Chondrocyte (in vitro differentiated cells): ENCODE measurements at regions not wholly inside any gene's neighbourhood (a gene's known extent, or its start where the extent isn't known, plus 50 kb on each side); places are given as distances from the start of the nearest gene placed in this dataset.

Experiments
- DNase-seq: peaks from one replicate; pipeline ENCODE4 v3.0.0; 2021; ENCODE audit warnings: mixed read lengths, low spot score
- H3K27ac Mint-ChIP-seq: one replicate; pipeline ENCODE4 v1.8.0; 2021; ENCODE audit warnings: mild to moderate bottlenecking, moderate library complexity, mixed read lengths; ENCODE audit not compliant: unreplicated experiment
- H3K27me3 Mint-ChIP-seq: 2 replicates; pipeline ENCODE4 v1.8.0; 2021; ENCODE audit warnings: low read depth, mixed read lengths
- H3K36me3 Mint-ChIP-seq: 2 replicates; pipeline ENCODE4 v1.8.0; 2021; ENCODE audit warnings: low read depth, mixed read lengths
- H3K4me1 Mint-ChIP-seq: 2 replicates; pipeline ENCODE4 v1.8.0; 2021; ENCODE audit warnings: low read depth, mild to moderate bottlenecking, mixed read lengths
- H3K4me3 Mint-ChIP-seq: one replicate; pipeline ENCODE4 v1.8.0; 2021; ENCODE audit warnings: mild to moderate bottlenecking, moderate library complexity, mixed read lengths; ENCODE audit not compliant: unreplicated experiment
- H3K9me3 Mint-ChIP-seq: 2 replicates; pipeline ENCODE4 v1.8.0; 2021; ENCODE audit warnings: low read depth, mixed read lengths
- TF ChIP-seq, protein P1 (sequence below): fragments of 200-600 bp; sonication (generic); IDR thresholded peaks from 2 replicates; pipeline ENCODE4 v1.5.0; 2021; ENCODE audit warnings: antibody characterized with exemption, mild to moderate bottlenecking, moderate library complexity

GRCh38 chr2:49598231-49598630 is 443.9 kb upstream of the FSHR start:
- Mint-ChIP-seq H3K9me3 (peaks cover 8% of the 10 kb centered on the region), H3K4me3 (no peak overlapping the region), H3K27ac (no peak overlapping the region), H3K36me3 (no peaks in the 10 kb centered on the region), H3K4me1 (no peaks in the 10 kb centered on the region), H3K27me3 (no peaks in the 10 kb centered on the region)
- no peak for DNase-seq
- TF ChIP-seq, protein P1, sequence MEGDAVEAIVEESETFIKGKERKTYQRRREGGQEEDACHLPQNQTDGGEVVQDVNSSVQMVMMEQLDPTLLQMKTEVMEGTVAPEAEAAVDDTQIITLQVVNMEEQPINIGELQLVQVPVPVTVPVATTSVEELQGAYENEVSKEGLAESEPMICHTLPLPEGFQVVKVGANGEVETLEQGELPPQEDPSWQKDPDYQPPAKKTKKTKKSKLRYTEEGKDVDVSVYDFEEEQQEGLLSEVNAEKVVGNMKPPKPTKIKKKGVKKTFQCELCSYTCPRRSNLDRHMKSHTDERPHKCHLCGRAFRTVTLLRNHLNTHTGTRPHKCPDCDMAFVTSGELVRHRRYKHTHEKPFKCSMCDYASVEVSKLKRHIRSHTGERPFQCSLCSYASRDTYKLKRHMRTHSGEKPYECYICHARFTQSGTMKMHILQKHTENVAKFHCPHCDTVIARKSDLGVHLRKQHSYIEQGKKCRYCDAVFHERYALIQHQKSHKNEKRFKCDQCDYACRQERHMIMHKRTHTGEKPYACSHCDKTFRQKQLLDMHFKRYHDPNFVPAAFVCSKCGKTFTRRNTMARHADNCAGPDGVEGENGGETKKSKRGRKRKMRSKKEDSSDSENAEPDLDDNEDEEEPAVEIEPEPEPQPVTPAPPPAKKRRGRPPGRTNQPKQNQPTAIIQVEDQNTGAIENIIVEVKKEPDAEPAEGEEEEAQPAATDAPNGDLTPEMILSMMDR = no peak

GRCh38 chr2:49585921-49586320 is 431.6 kb upstream of the FSHR start:
- Mint-ChIP-seq H3K4me1 (no peaks in the 10 kb centered on the region), H3K4me3 (no peak overlapping the region), H3K9me3 (no peaks in the 10 kb centered on the region), H3K27me3 (peaks cover 4% of the 10 kb centered on the region), H3K36me3 (no peaks in the 10 kb centered on the region), H3K27ac (no peak overlapping the region)
- DNase-seq = no peak
- TF ChIP-seq, protein P1 = no peak

DNA sequence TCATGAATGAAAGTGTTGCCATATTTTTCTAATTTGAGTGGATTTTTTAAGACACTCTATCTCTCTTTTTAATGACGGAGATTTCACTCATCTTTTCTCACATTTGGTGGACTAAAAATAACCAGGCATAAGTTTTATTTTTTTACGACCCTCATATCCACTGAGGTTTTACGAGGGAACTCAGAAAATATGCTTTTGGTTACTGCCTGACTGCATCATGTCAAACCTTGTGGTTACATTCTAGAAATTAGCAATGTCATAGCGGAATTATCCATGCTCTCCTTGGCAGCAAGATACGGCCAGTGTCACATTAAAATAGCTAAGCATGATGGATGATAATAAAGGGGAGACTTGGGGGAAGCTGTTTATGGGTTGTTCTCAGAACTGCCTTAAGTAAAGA is 428.6 kb upstream of the FSHR start:
- DNase-seq = no peak
- no peak overlapping the region for H3K4me3 Mint-ChIP-seq
- H3K4me1 Mint-ChIP-seq = no peaks in the 10 kb centered on the region
- H3K9me3 Mint-ChIP-seq = no peaks in the 10 kb centered on the region
- no peak overlapping the region for H3K27ac Mint-ChIP-seq
- H3K27me3 Mint-ChIP-seq = peaks cover 2% of the 10 kb centered on the region
- TF ChIP-seq, protein P1 = no peak
- no peaks in the 10 kb centered on the region for H3K36me3 Mint-ChIP-seq

- H3K27ac Mint-ChIP-seq = no peak overlapping the region
- no peaks in the 10 kb centered on the region for H3K36me3 Mint-ChIP-seq
Observed at GRCh38 chr2:49577041-49577440, 422.7 kb upstream of the FSHR start.

DNA sequence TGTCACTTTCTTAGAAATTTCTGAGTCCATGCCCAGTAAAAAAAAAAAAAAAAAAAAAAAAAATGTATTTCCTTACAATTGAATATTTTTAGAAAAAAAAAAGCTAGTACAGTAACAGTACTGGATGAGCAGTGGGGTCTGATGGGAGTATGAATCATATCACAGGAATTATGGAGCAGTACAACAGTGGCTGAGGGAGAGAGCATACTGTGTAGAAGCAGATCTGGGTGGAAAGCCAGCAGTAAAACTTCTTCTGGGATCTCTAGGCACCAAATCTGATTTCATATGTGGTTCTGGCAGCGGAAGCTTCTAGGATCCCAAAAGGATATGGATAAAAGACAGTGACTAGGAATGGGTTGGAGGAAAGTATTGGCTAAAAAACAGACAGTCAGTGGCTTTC is 414.9 kb upstream of the FSHR start:
- no peaks in the 10 kb centered on the region for H3K27me3 Mint-ChIP-seq
- H3K4me3 Mint-ChIP-seq = no peak overlapping the region
- TF ChIP-seq, protein P1 = no peak
- no peaks in the 10 kb centered on the region for H3K4me1 Mint-ChIP-seq
- H3K36me3 Mint-ChIP-seq = no peaks in the 10 kb centered on the region
- H3K9me3 Mint-ChIP-seq = no peaks in the 10 kb centered on the region
- no peak overlapping the region for H3K27ac Mint-ChIP-seq
- DNase-seq = no peak

More at GRCh38 chr2:49577041-49577440, 422.7 kb upstream of the FSHR start:
- TF ChIP-seq, protein P1 = no peak
- no peaks in the 10 kb centered on the region for H3K4me1 Mint-ChIP-seq
- H3K27me3 Mint-ChIP-seq = peaks cover 2% of the 10 kb centered on the region
- no peak for DNase-seq
- no peaks in the 10 kb centered on the region for H3K9me3 Mint-ChIP-seq
- no peak overlapping the region for H3K4me3 Mint-ChIP-seq
